ENCODE measurements at regions not wholly inside any gene's neighbourhood (a gene's known extent, or its start where the extent isn't known, plus 50 kb on each side); places are given as distances from the start of the nearest gene placed in this dataset.

DNA sequence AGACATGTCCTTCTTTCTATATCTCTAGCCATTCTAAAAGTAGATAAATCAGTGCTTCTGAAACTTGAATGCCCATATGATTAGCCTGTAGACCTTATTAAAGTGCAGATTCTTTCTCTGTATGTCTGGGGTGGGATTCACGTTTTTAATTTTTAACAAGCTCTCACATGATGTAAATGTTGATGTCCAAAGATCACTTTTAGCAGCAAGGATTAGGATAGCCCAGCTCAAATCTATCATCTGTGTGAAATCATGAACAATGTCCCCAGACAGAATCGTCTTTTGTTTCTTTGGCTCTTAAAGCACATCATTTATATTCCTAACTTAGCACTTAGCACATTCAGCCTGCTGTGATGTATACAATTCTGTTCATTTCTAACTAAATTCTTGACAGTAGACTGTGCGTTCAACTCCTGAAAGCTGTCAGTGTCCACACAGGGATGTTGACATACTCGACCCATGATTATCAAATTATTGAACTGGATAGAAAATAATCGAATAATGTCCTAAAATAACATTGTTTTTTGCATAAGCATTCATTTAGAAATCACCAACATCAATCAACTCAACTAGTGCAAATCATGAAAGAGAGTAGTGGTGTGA is 102.1 kb upstream of the MLIP start:
- H3K9ac ChIP-seq (ENCODE audit: low read depth in 1 of 2, low read length in 2 of 2): no peak overlapping the region
- no peaks in the 10 kb centered on the region for H3K36me3 ChIP-seq (ENCODE audit: control insufficient read depth in 4 of 4, insufficient read depth in 3 of 4, low read depth in 1 of 4, low read length in 3 of 4)
- H3K9me3 ChIP-seq (ENCODE audit: control insufficient read depth in 4 of 4, low read length in 3 of 4): no peaks in the 10 kb centered on the region
- no peaks in the 10 kb centered on the region for H3K27me3 ChIP-seq (ENCODE audit: control insufficient read depth in 4 of 4, insufficient read depth in 4 of 4, low read length in 3 of 4)
- no peak for DNase-seq (ENCODE audit: low spot score)
- peaks cover 5 to 38% (median 29%) of the 10 kb centered on the region in 4 donors for H3K4me1 ChIP-seq (ENCODE audit: control insufficient read depth in 4 of 4, insufficient read depth in 4 of 4, low read length in 3 of 4)
- H3K27ac ChIP-seq (ENCODE audit: low read depth in 1 of 2, low read length in 2 of 2): peak overlapping the region; percentile 72 to 87
- 35% methylated on average over 5 of the region's 5 CpGs for WGBS
- H3K4me3 ChIP-seq (ENCODE audit: low read depth in 1 of 3, low read length in 3 of 3): peak overlapping the region in 1 of 3 donors; percentile 37
- TF ChIP-seq, protein P1, sequence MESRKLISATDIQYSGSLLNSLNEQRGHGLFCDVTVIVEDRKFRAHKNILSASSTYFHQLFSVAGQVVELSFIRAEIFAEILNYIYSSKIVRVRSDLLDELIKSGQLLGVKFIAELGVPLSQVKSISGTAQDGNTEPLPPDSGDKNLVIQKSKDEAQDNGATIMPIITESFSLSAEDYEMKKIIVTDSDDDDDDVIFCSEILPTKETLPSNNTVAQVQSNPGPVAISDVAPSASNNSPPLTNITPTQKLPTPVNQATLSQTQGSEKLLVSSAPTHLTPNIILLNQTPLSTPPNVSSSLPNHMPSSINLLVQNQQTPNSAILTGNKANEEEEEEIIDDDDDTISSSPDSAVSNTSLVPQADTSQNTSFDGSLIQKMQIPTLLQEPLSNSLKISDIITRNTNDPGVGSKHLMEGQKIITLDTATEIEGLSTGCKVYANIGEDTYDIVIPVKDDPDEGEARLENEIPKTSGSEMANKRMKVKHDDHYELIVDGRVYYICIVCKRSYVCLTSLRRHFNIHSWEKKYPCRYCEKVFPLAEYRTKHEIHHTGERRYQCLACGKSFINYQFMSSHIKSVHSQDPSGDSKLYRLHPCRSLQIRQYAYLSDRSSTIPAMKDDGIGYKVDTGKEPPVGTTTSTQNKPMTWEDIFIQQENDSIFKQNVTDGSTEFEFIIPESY (IDR thresholded peaks at IDR 0.05): no peak
- TF ChIP-seq NR2F2 (IDR thresholded peaks at IDR 0.05) (no peak), YY1 (IDR thresholded peaks at IDR 0.05) (peak; percentile 11), HNF4G (IDR thresholded peaks at IDR 0.05) (peak; percentile 20), TAF1 (conservative IDR thresholded peaks at IDR 0.05) (no peak), SP1 (IDR thresholded peaks at IDR 0.05) (peak; percentile 46), RAD21 (IDR thresholded peaks at IDR 0.05) (no peak), GABPA (IDR thresholded peaks at IDR 0.05 in 1 of 2, conservative IDR thresholded peaks at IDR 0.05 in 1 of 2) (no peak), RXRA (IDR thresholded peaks at IDR 0.05) (peak; percentile 1 to 25), JUND (IDR thresholded peaks at IDR 0.05) (no peak), EGR1 (IDR thresholded peaks at IDR 0.05; ENCODE audit: low read depth in 2 of 2) (no peak), FOXA1 (IDR thresholded peaks at IDR 0.05) (no peak), HNF4A (conservative IDR thresholded peaks at IDR 0.05) (peak; percentile 49 to 67), FOXA2 (IDR thresholded peaks at IDR 0.05) (no peak)
- TF ChIP-seq, protein P2, sequence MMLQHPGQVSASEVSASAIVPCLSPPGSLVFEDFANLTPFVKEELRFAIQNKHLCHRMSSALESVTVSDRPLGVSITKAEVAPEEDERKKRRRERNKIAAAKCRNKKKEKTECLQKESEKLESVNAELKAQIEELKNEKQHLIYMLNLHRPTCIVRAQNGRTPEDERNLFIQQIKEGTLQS (IDR thresholded peaks at IDR 0.05): no peak
- TF ChIP-seq, protein P3, sequence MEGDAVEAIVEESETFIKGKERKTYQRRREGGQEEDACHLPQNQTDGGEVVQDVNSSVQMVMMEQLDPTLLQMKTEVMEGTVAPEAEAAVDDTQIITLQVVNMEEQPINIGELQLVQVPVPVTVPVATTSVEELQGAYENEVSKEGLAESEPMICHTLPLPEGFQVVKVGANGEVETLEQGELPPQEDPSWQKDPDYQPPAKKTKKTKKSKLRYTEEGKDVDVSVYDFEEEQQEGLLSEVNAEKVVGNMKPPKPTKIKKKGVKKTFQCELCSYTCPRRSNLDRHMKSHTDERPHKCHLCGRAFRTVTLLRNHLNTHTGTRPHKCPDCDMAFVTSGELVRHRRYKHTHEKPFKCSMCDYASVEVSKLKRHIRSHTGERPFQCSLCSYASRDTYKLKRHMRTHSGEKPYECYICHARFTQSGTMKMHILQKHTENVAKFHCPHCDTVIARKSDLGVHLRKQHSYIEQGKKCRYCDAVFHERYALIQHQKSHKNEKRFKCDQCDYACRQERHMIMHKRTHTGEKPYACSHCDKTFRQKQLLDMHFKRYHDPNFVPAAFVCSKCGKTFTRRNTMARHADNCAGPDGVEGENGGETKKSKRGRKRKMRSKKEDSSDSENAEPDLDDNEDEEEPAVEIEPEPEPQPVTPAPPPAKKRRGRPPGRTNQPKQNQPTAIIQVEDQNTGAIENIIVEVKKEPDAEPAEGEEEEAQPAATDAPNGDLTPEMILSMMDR (IDR thresholded peaks at IDR 0.05; ENCODE audit: low read depth, low read length, missing input control): no peak
- TF ChIP-seq, protein P4, sequence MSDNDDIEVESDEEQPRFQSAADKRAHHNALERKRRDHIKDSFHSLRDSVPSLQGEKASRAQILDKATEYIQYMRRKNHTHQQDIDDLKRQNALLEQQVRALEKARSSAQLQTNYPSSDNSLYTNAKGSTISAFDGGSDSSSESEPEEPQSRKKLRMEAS (IDR thresholded peaks at IDR 0.05): no peak
- TF ChIP-seq, protein P5, sequence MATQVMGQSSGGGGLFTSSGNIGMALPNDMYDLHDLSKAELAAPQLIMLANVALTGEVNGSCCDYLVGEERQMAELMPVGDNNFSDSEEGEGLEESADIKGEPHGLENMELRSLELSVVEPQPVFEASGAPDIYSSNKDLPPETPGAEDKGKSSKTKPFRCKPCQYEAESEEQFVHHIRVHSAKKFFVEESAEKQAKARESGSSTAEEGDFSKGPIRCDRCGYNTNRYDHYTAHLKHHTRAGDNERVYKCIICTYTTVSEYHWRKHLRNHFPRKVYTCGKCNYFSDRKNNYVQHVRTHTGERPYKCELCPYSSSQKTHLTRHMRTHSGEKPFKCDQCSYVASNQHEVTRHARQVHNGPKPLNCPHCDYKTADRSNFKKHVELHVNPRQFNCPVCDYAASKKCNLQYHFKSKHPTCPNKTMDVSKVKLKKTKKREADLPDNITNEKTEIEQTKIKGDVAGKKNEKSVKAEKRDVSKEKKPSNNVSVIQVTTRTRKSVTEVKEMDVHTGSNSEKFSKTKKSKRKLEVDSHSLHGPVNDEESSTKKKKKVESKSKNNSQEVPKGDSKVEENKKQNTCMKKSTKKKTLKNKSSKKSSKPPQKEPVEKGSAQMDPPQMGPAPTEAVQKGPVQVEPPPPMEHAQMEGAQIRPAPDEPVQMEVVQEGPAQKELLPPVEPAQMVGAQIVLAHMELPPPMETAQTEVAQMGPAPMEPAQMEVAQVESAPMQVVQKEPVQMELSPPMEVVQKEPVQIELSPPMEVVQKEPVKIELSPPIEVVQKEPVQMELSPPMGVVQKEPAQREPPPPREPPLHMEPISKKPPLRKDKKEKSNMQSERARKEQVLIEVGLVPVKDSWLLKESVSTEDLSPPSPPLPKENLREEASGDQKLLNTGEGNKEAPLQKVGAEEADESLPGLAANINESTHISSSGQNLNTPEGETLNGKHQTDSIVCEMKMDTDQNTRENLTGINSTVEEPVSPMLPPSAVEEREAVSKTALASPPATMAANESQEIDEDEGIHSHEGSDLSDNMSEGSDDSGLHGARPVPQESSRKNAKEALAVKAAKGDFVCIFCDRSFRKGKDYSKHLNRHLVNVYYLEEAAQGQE (IDR thresholded peaks at IDR 0.05): no peak
